GM12875 (cell line): ENCODE measurements at regions not wholly inside any gene's neighbourhood (a gene's known extent, or its start where the extent isn't known, plus 50 kb on each side); places are given as distances from the start of the nearest gene placed in this dataset.
"Not testable (repeated sequence)": the region's sequence is repeated elsewhere in the genome, so short reads cannot be mapped to it uniquely, and the experiment has no call there.

ENCODE experiments used
- H3K4me3 ChIP-seq: one replicate; pipeline ENCODE4 v1.5.1; 2011; ENCODE audit warnings: low read depth, low read length, control low read depth
- CTCF ChIP-seq: IDR thresholded peaks from 2 replicates; pipeline ENCODE4 v1.5.1; 2011; ENCODE audit warnings: low read depth, mild to moderate bottlenecking, control low read depth, inconsistent platforms, low read length, moderate library complexity, borderline replicate concordance; ENCODE audit not compliant: insufficient read depth

DNA sequence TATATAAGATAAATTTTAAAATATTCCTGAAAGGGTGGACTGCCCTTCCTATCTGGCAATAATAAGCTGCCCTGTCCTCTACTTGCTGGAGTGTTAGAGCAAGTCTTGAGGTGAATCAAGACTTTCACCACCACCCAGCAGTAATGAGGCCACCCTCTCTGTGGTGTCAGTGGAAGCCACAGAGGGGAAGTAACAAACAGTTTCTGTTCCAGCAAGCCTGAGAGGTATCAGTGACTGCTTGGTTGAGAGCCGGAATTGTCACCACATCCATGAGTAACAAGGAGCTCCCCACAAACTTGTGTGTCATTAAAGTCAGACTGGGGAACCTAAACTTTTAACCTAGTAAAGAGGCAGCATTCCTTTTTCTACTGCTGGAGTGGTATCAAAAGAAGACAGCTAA lies 532.7 kb upstream of the SPRY2 start:
- TF ChIP-seq CTCF: no peak
- no peak overlapping the region for H3K4me3 ChIP-seq

DNA sequence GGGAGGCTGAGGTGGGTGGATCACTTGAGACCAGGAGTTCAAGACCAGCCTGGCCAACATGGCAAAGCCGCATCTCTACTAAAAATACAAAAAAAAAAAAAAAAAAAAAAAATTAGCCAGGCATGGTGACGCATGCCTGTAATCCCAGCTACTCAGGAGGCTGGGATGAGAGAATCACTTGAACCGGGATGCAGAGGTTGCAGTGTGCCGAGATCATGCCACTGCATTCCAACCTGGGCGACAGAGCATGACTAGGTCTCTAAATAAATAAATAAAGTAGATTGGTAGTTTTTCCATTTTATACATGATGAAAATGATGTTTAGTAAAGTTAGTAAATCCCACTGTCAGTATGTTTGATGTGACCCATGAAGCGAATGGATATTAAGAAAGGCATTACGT lies 531.0 kb upstream of the SPRY2 start:
- not testable (repeated sequence) for H3K4me3 ChIP-seq

DNA sequence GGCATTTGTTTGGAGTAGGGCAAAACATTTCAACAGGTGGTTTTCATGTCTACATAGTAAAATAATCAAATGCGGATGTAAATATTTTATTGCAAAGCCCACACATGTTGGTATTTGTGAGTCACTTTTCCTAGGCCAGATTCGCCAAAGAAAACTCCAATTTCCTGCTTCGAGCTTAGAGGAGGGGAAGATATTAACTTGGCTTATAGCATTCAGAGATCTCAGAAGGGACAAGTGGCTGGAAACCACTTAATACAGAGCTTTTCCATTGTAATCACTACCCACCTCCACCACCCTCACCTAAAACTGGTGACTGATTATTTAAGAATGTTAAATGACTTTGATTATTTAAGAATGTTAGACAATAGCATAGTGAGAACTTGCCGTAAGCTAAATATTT lies 530.6 kb upstream of the SPRY2 start:
- no peak for TF ChIP-seq CTCF
- no peak overlapping the region for H3K4me3 ChIP-seq

DNA sequence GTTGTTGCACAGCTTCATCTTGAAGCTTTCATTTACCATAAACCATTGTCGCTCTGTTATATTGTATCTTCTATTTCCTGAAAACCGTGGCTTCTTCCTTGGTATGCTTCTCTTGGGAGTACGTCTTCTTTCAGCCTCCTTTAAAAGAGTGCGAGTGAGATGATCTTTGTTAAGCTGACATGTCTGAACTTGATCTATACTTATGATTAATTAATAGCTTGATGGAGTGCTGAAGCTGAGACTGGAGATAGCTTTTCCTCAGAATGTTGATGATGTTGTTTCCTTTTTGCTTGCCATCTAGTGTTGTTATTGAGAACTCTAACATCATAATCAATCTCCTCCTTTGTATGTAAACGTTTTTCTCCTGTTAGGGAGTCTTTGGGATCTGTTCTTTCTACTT lies 529.3 kb upstream of the SPRY2 start:
- TF ChIP-seq CTCF: no peak

GRCh38 chr13:80866921-80867320 lies 526.0 kb upstream of the SPRY2 start:
- TF ChIP-seq CTCF: no peak

More for the DNA sequence above, 529.3 kb upstream of the SPRY2 start:
- no peak overlapping the region for H3K4me3 ChIP-seq

GRCh38 chr13:80865329-80865728 lies 524.4 kb upstream of the SPRY2 start:
- no peak for TF ChIP-seq CTCF
- no peak overlapping the region for H3K4me3 ChIP-seq

More at GRCh38 chr13:80866921-80867320, 526.0 kb upstream of the SPRY2 start:
- H3K4me3 ChIP-seq: no peak overlapping the region

DNA sequence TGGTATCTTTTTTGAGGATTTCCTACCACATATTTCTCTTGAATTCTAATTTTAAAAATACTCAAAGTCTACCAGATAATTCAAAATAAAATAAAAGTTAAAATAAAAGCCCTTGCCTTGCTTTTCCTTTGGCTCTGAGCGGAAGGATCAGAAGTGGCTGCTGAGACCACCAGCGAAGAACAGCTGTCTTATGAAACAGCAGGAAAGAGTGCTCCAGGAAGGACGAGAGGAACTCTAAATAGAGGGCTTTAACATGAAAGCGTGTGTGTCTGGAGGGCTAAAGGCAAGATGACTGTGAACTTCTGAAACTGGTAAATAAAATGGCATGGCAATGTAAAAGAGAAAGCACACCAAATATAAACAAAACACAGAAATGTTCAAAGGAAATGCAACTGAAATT lies 521.5 kb upstream of the SPRY2 start:
- no peak for TF ChIP-seq CTCF
- H3K4me3 ChIP-seq: no peak overlapping the region

DNA sequence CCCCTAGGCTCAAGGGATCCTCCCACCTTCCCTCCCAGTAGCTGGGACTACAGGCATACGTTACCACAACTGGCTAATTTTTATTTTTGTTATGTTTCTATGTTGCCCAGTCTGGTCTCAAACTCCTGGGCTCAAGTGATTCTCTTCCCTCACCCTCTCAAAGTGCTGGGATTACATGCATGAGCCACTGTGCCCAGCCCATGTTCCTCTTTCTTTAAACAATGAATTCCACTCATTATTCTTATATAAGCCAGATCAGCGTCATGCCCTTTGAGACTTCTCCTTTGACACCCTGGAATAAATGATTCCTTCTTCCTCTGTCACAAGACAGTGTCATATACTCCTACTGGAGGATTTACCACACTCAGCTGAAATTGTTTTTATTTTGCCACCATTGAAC lies 519.9 kb upstream of the SPRY2 start:
- no peak for TF ChIP-seq CTCF
- H3K4me3 ChIP-seq: no peak overlapping the region
